HepG2 (cell line): ENCODE measurements at regions not wholly inside any gene's neighbourhood (a gene's known extent, or its start where the extent isn't known, plus 50 kb on each side); places are given as distances from the start of the nearest gene placed in this dataset.

Source experiments
- CENPT ChIP-seq: sonication (generic); formaldehyde crosslinking; IDR thresholded peaks from 2 replicates; pipeline ENCODE4 v1.8.0; 2022; ENCODE audit warnings: low read depth, mild to moderate bottlenecking, moderate library complexity, missing genetic modification reagents
- HHEX ChIP-seq: IDR thresholded peaks from 2 replicates; pipeline ENCODE4 v1.6.1; 2016; ENCODE audit warnings: control low read depth
- IRF1 ChIP-seq: sonication (generic); formaldehyde crosslinking; IDR thresholded peaks from 2 replicates; pipeline ENCODE4 v1.4.0; 2020; ENCODE audit warnings: low read depth, mild to moderate bottlenecking, missing genetic modification reagents
- LRRFIP1 ChIP-seq: sonication (generic); formaldehyde crosslinking; conservative IDR thresholded peaks from 2 replicates; pipeline ENCODE4 v1.4.0; 2020; ENCODE audit warnings: missing genetic modification reagents
- MTF1 ChIP-seq: sonication (generic); formaldehyde crosslinking; IDR thresholded peaks from 2 replicates; pipeline ENCODE4 v1.5.0; 2020; ENCODE audit warnings: missing genetic modification reagents
- NR3C1 ChIP-seq: sonication (generic); formaldehyde crosslinking; IDR thresholded peaks from 2 replicates; pipeline ENCODE4 v1.4.0; 2020; ENCODE audit warnings: missing genetic modification reagents
- PAXIP1 ChIP-seq: sonication (generic); formaldehyde crosslinking; conservative IDR thresholded peaks from 2 replicates; pipeline ENCODE4 v1.4.0; 2020; ENCODE audit warnings: mild to moderate bottlenecking, missing genetic modification reagents, moderate library complexity
- RAD51 ChIP-seq: fragments of 450-650 bp; IDR thresholded peaks from 2 replicates; pipeline ENCODE4 v1.6.1; 2016; ENCODE audit warnings: borderline replicate concordance
- RBM39 ChIP-seq: fragments of 200-400 bp; formaldehyde crosslinking; IDR thresholded peaks from one replicate; pipeline ENCODE4 v1.6.1; 2018; ENCODE audit warnings: antibody characterized with exemption, mild to moderate bottlenecking, low read depth, low read length; ENCODE audit not compliant: poor library complexity, severe bottlenecking
- SCMH1 ChIP-seq: sonication (generic); formaldehyde crosslinking; IDR thresholded peaks from 2 replicates; pipeline ENCODE4 v1.9.0; 2021; ENCODE audit warnings: missing genetic modification reagents, mild to moderate bottlenecking, borderline replicate concordance
- SMAD9 ChIP-seq: sonication (generic); formaldehyde crosslinking; IDR thresholded peaks from 2 replicates; pipeline ENCODE4 v1.5.1; 2020; ENCODE audit warnings: mild to moderate bottlenecking, missing genetic modification reagents
- TCF7 ChIP-seq: sonication (generic); IDR thresholded peaks from 2 replicates; pipeline ENCODE4 v1.6.1; 2016; ENCODE audit warnings: antibody characterized with exemption, low read depth
- TEAD3 ChIP-seq: optimal IDR thresholded peaks from 2 replicates; pipeline ENCODE3; 2016; ENCODE audit warnings: borderline replicate concordance
- TOPORS ChIP-seq: sonication (generic); formaldehyde crosslinking; IDR thresholded peaks from 2 replicates; pipeline ENCODE4 v1.8.0; 2023; ENCODE audit warnings: mild to moderate bottlenecking, missing genetic modification reagents
- ZBTB44 ChIP-seq: sonication (generic); formaldehyde crosslinking; IDR thresholded peaks from 2 replicates; pipeline ENCODE4 v1.4.0; 2020; ENCODE audit warnings: missing genetic modification reagents
- ZFYVE20 ChIP-seq: sonication (generic); formaldehyde crosslinking; IDR thresholded peaks from 2 replicates; pipeline ENCODE4 v1.8.0; 2023; ENCODE audit warnings: low read depth, mild to moderate bottlenecking, moderate library complexity, missing genetic modification reagents, borderline replicate concordance
- ZNF232 ChIP-seq: sonication (generic); formaldehyde crosslinking; IDR thresholded peaks from 2 replicates; pipeline ENCODE4 v1.4.0; 2020; ENCODE audit warnings: missing genetic modification reagents, borderline replicate concordance
- ZNF235 ChIP-seq: sonication (generic); formaldehyde crosslinking; IDR thresholded peaks from 2 replicates; pipeline ENCODE4 v1.8.1; 2023; ENCODE audit warnings: mild to moderate bottlenecking, missing genetic modification reagents, borderline replicate concordance
- ZNF263 ChIP-seq: sonication (generic); formaldehyde crosslinking; IDR thresholded peaks from 2 replicates; pipeline ENCODE4 v1.4.0; 2020; ENCODE audit warnings: missing genetic modification reagents
- ZNF343 ChIP-seq: sonication (generic); formaldehyde crosslinking; IDR thresholded peaks from 2 replicates; pipeline ENCODE4 v1.4.0; 2020; ENCODE audit warnings: mild to moderate bottlenecking, missing genetic modification reagents
- ZNF549 ChIP-seq: sonication (generic); formaldehyde crosslinking; IDR thresholded peaks from 2 replicates; pipeline ENCODE4 v1.5.0; 2020; ENCODE audit warnings: missing genetic modification reagents
- ZNF747 ChIP-seq: sonication (generic); formaldehyde crosslinking; IDR thresholded peaks from 2 replicates; pipeline ENCODE4 v1.8.1; 2023; ENCODE audit warnings: missing genetic modification reagents, mild to moderate bottlenecking, borderline replicate concordance

GRCh38 chr3:30513374-30514152 is 92.8 kb upstream of the TGFBR2 start (continued):
- TF ChIP-seq ZNF235 (no peak), NR3C1 (CRISPR knock-in tag) (no peak), IRF1 (CRISPR knock-in tag) (no peak), TEAD3 (CRISPR knock-in tag) (no peak), ZNF263 (CRISPR knock-in tag) (no peak), ZNF549 (CRISPR knock-in tag) (no peak), HHEX (CRISPR knock-in tag) (no peak), LRRFIP1 (CRISPR knock-in tag) (no peak), SCMH1 (CRISPR knock-in tag) (no peak), ZBTB44 (no peak), TOPORS (CRISPR knock-in tag) (no peak), ZNF232 (CRISPR knock-in tag) (no peak), TCF7 (peak; percentile 37), RBM39 (no peak), PAXIP1 (peak; percentile 28; the same call in 1 of the 2 replicates), ZFYVE20 (CRISPR knock-in tag) (no peak), RAD51 (no peak), SMAD9 (CRISPR knock-in tag) (no peak), MTF1 (no peak), ZNF343 (CRISPR knock-in tag) (no peak), ZNF747 (CRISPR knock-in tag) (no peak), CENPT (CRISPR knock-in tag) (no peak)
